DOHH2 (cell line): ENCODE measurements at regions not wholly inside any gene's neighbourhood (a gene's known extent, or its start where the extent isn't known, plus 50 kb on each side); places are given as distances from the start of the nearest gene placed in this dataset.

Source experiments
- CTCF ChIP-seq: fragments of 200-600 bp; sonication (generic); IDR thresholded peaks from one replicate; pipeline ENCODE4 v1.5.1; 2014; ENCODE audit warnings: antibody characterized with exemption, mild to moderate bottlenecking, low read depth, low read length; ENCODE audit not compliant: poor library complexity, severe bottlenecking
- EZH2phosphoT487 ChIP-seq: fragments of 200-600 bp; sonication (generic); IDR thresholded peaks from 2 replicates; pipeline ENCODE4 v1.6.1; 2017; ENCODE audit warnings: borderline replicate concordance, mild to moderate bottlenecking, antibody characterized with exemption, low read length, moderate library complexity, mixed read lengths

GRCh38 chr3:40660554-40660953 is 135.8 kb downstream of the ZNF621 start:
- TF ChIP-seq CTCF (no peak), EZH2phosphoT487 (no peak)
